ENCODE measurements at regions not wholly inside any gene's neighbourhood (a gene's known extent, or its start where the extent isn't known, plus 50 kb on each side); places are given as distances from the start of the nearest gene placed in this dataset.

- TF ChIP-seq CTCF (IDR thresholded peaks at IDR 0.05) (no peak), POLR2A (IDR thresholded peaks at IDR 0.05) (no peak)
These were observed 794.2 kb downstream of the TFAP2A start for GRCh38 chr6:9620687-9621086.
